Smooth muscle cell (in vitro differentiated cells): ENCODE measurements at regions not wholly inside any gene's neighbourhood (a gene's known extent, or its start where the extent isn't known, plus 50 kb on each side); places are given as distances from the start of the nearest gene placed in this dataset.
"Not testable (repeated sequence)": the region's sequence is repeated elsewhere in the genome, so short reads cannot be mapped to it uniquely, and the experiment has no call there.

Source experiments
- DNase-seq: peaks from one replicate; lab custom pipeline; 2025; ENCODE audit not compliant: unreplicated experiment; lab: John Stamatoyannopoulos, UW
- H2AFZ ChIP-seq: fragments of 200-600 bp; sonication (generic); 2 replicates; pipeline ENCODE4 v1.6.0; 2016; ENCODE audit warnings: antibody characterized with exemption, low read depth, mild to moderate bottlenecking
- H3F3A ChIP-seq: fragments of 200-600 bp; sonication (generic); 2 replicates; pipeline ENCODE4 v1.6.0; 2017; ENCODE audit warnings: antibody characterized with exemption, low read depth
- H3K27ac ChIP-seq: fragments of 200-600 bp; sonication (generic); 2 replicates; pipeline ENCODE4 v1.5.1; 2016; ENCODE audit warnings: low read depth, mild to moderate bottlenecking
- H3K27me3 ChIP-seq: fragments of 200-600 bp; sonication (generic); 2 replicates; pipeline ENCODE4 v1.6.1; 2016; ENCODE audit warnings: low read depth, mild to moderate bottlenecking
- H3K36me3 ChIP-seq: fragments of 200-600 bp; sonication (generic); 2 replicates; pipeline ENCODE4 v1.5.1; 2016; ENCODE audit warnings: low read depth
- H3K4me1 ChIP-seq: fragments of 200-600 bp; sonication (generic); 2 replicates; pipeline ENCODE4 v1.5.1; 2016; ENCODE audit warnings: low read depth
- H3K4me2 ChIP-seq: fragments of 200-600 bp; sonication (generic); 2 replicates; pipeline ENCODE4 v1.6.0; 2016; ENCODE audit warnings: mild to moderate bottlenecking
- H3K4me3 ChIP-seq: fragments of 200-600 bp; sonication (generic); 2 replicates; pipeline ENCODE4 v1.5.1; 2016; ENCODE audit warnings: mild to moderate bottlenecking
- H3K79me2 ChIP-seq: fragments of 200-600 bp; sonication (generic); 2 replicates; pipeline ENCODE4 v1.6.0; 2016; ENCODE audit warnings: low read depth, mild to moderate bottlenecking
- H3K9ac ChIP-seq: fragments of 200-600 bp; sonication (generic); 2 replicates; pipeline ENCODE4 v1.6.0; 2016; ENCODE audit warnings: low read depth
- H3K9me3 ChIP-seq: fragments of 200-600 bp; sonication (generic); replicated peaks from 2 replicates; pipeline ENCODE4 v1.5.1; 2016; ENCODE audit warnings: low read depth
- H4K20me1 ChIP-seq: fragments of 200-600 bp; sonication (generic); 2 replicates; pipeline ENCODE4 v1.6.0; 2016; ENCODE audit warnings: low read depth
- CTCF ChIP-seq: fragments of 200-600 bp; sonication (generic); IDR thresholded peaks from 2 replicates; pipeline ENCODE4 v1.5.1; 2017; ENCODE audit warnings: borderline replicate concordance, mild to moderate bottlenecking, antibody characterized with exemption; ENCODE audit not compliant: insufficient read depth, poor library complexity, severe bottlenecking
- WGBS: methylation state at CpG from one replicate; pipeline ENCODE4 v1.1.7; 2016; ENCODE audit warnings: low lambda C conversion rate; 5-methylcytosine and 5-hydroxymethylcytosine counted together

DNA sequence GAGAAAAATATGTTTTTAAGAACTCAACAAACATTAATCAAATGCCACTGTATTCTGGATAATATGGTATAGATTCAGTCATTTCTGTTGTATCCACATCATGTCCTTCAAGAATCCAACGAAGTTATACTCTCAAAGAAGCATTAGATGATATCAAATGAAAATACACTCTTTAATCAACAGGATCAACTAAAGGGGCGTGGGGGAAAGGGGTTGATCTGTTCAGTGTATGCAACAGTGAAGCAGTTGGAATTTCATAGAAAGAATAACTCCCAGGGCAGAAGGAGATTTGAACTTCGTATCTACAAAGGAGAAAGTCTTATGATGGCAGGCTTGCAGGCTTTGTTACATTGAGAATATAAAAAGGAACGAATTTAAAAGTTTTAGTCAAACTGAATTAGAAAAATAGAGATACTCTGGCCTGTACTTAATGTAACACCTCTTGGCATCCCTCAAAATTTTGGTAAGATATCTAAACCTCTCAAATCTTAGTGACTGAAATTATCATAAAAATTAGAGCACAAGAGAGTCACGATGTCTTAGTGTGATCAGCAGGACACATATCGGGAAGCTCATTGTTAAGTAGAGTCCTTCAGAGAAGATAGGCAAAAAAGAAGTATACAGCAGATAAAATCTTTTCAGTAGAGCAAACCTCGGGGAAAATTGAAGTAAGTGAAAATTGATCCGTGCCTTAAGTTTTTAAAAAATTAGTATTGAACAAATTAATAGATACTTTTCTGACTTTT is 431.4 kb downstream of the KCNJ18 start:
- no peaks in the 10 kb centered on the region for H3K9me3 ChIP-seq
- H2AFZ ChIP-seq: no peak overlapping the region
- 44% methylated on average over 8 of the region's 8 CpGs for WGBS
- no peak overlapping the region for H3K9ac ChIP-seq
- H3F3A ChIP-seq: no peaks in the 10 kb centered on the region
- H4K20me1 ChIP-seq: no peaks in the 10 kb centered on the region
- no peaks in the 10 kb centered on the region for H3K79me2 ChIP-seq
- no peak for DNase-seq
- no peak overlapping the region for H3K4me2 ChIP-seq
- H3K36me3 ChIP-seq: no peaks in the 10 kb centered on the region
- H3K27ac ChIP-seq: no peak overlapping the region
- H3K4me3 ChIP-seq: no peak overlapping the region
- H3K4me1 ChIP-seq: no peaks in the 10 kb centered on the region
- no peaks in the 10 kb centered on the region for H3K27me3 ChIP-seq
- no peak for TF ChIP-seq CTCF

DNA sequence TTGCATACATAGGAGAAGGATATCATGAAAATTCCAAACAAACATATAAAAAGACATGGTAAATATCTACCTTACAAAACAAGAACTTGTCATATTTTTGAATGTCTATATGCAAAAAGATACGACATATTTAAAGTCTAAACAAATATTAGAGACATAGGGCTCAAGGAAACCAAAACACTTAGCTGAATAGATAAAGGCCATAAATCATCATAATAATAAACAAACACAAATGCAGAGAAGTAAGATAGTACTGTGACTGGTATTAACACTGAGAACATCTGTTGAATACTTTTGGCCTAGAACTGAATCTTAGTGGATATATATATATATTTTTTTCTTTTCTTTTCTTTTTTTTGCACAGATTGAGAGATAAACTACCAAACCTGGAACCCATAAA is 435.8 kb downstream of the KCNJ18 start:
- no peaks in the 10 kb centered on the region for H3K36me3 ChIP-seq
- no peak overlapping the region for H2AFZ ChIP-seq
- H3K4me1 ChIP-seq: no peaks in the 10 kb centered on the region
- no peak overlapping the region for H3K9ac ChIP-seq
- H3F3A ChIP-seq: no peaks in the 10 kb centered on the region
- H3K4me3 ChIP-seq: no peak overlapping the region
- WGBS: 70% methylated on average over 1 of the region's 1 CpG
- no peaks in the 10 kb centered on the region for H3K79me2 ChIP-seq
- no peak for TF ChIP-seq CTCF
- no peaks in the 10 kb centered on the region for H3K27me3 ChIP-seq
- no peak overlapping the region for H3K27ac ChIP-seq
- no peak for DNase-seq
- no peaks in the 10 kb centered on the region for H3K9me3 ChIP-seq
- no peaks in the 10 kb centered on the region for H4K20me1 ChIP-seq
- no peak overlapping the region for H3K4me2 ChIP-seq

GRCh38 chr17:22128723-22129122 is 436.4 kb downstream of the KCNJ18 start:
- Histone ChIP-seq H3K4me2 (no peak overlapping the region), H3K27ac (no peak overlapping the region), H3K4me3 (no peak overlapping the region), H4K20me1 (no peaks in the 10 kb centered on the region), H3K9ac (no peak overlapping the region), H3K27me3 (no peaks in the 10 kb centered on the region), H3K4me1 (no peaks in the 10 kb centered on the region), H3K36me3 (no peaks in the 10 kb centered on the region), H3K79me2 (no peaks in the 10 kb centered on the region), H3K9me3 (no peaks in the 10 kb centered on the region), H3F3A (no peaks in the 10 kb centered on the region), H2AFZ (no peak overlapping the region)
- 93% methylated on average over 1 of the region's 1 CpG for WGBS
- no peak for DNase-seq
- no peak for TF ChIP-seq CTCF

DNA sequence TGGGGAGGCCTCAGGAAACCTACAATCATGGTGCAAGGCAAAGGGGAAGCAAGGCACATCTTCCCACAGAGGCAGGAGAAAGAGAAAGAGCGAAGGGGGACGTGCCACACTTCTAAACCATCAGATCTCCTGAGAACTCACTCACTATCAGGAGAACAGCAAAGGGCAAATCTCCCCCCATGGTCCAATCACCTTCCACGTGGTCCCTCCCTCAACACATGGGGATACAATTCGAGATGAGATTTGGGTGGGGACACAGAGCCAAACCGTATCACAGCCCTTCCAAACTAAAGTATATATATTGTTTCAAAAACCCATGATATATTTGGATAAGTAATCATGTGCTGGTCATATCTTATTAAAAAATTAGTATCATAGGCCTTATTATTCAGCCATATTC is 437.6 kb downstream of the KCNJ18 start:
- not testable (repeated sequence) for H4K20me1 ChIP-seq, H3K9me3 ChIP-seq, H3K27ac ChIP-seq, H3K4me2 ChIP-seq, H3K36me3 ChIP-seq, H3K4me1 ChIP-seq, H3K9ac ChIP-seq, H3F3A ChIP-seq, H3K27me3 ChIP-seq, H3K4me3 ChIP-seq, H2AFZ ChIP-seq, H3K79me2 ChIP-seq, DNase-seq
- 50% methylated on average over 5 of the region's 5 CpGs for WGBS
